ENCODE measurements at regions not wholly inside any gene's neighbourhood (a gene's known extent, or its start where the extent isn't known, plus 50 kb on each side); places are given as distances from the start of the nearest gene placed in this dataset.

DNA sequence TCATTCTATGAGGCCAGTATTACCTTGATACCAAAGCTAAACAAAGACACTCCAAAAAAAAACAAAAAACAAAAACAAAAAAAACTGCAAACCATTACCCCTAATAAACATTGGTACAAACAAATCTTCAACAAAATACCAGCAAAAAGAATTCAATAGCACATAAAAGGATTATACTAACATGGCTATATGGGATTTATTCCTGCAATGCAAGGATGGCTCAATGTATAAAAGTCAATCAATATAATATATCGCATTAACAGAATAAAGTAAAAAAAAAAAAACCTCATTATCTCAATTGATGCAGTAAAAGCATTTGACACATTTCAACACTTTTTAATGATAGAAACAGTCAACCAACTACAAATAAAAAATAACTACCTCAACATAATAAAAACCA lies 233.3 kb upstream of the NFE2L3 start:
- TF ChIP-seq, protein P1, sequence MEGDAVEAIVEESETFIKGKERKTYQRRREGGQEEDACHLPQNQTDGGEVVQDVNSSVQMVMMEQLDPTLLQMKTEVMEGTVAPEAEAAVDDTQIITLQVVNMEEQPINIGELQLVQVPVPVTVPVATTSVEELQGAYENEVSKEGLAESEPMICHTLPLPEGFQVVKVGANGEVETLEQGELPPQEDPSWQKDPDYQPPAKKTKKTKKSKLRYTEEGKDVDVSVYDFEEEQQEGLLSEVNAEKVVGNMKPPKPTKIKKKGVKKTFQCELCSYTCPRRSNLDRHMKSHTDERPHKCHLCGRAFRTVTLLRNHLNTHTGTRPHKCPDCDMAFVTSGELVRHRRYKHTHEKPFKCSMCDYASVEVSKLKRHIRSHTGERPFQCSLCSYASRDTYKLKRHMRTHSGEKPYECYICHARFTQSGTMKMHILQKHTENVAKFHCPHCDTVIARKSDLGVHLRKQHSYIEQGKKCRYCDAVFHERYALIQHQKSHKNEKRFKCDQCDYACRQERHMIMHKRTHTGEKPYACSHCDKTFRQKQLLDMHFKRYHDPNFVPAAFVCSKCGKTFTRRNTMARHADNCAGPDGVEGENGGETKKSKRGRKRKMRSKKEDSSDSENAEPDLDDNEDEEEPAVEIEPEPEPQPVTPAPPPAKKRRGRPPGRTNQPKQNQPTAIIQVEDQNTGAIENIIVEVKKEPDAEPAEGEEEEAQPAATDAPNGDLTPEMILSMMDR (IDR thresholded peaks at IDR 0.05) = no peak
- no peak for TF ChIP-seq POLR2A (IDR thresholded peaks at IDR 0.05)
